ENCODE measurements at regions not wholly inside any gene's neighbourhood (a gene's known extent, or its start where the extent isn't known, plus 50 kb on each side); places are given as distances from the start of the nearest gene placed in this dataset.

GRCh38 chr6:14748679-14749078 is 497.2 kb upstream of the JARID2 start:
- DNase-seq = no peak

- DNase-seq = no peak
These were observed 495.7 kb upstream of the JARID2 start for GRCh38 chr6:14750059-14750661.

- no peak for DNase-seq
These were observed 494.2 kb upstream of the JARID2 start for GRCh38 chr6:14751645-14752175.

- peak; percentile 34 for DNase-seq
These were observed 490.9 kb upstream of the JARID2 start for GRCh38 chr6:14754751-14755513.

- DNase-seq = no peak
These were observed 489.5 kb upstream of the JARID2 start for GRCh38 chr6:14756340-14756739.

- DNase-seq = no peak
These were observed 488.9 kb upstream of the JARID2 start for GRCh38 chr6:14757014-14757413.

GRCh38 chr6:14757418-14757817 is 488.5 kb upstream of the JARID2 start:
- no peak for DNase-seq

- DNase-seq = no peak
These were observed 487.3 kb upstream of the JARID2 start for GRCh38 chr6:14758421-14759081.

GRCh38 chr6:14759976-14760672 is 485.7 kb upstream of the JARID2 start:
- no peak for DNase-seq

- no peak for DNase-seq
These were observed 483.8 kb upstream of the JARID2 start for GRCh38 chr6:14762077-14762476.

GRCh38 chr6:14763139-14763538 is 482.7 kb upstream of the JARID2 start:
- no peak for DNase-seq

- DNase-seq = no peak
These were observed 482.3 kb upstream of the JARID2 start for GRCh38 chr6:14763616-14764015.

GRCh38 chr6:14765106-14765505 is 480.8 kb upstream of the JARID2 start:
- no peak for DNase-seq

- no peak for DNase-seq
These were observed 480.0 kb upstream of the JARID2 start for GRCh38 chr6:14765721-14766390.

GRCh38 chr6:14766391-14766994 is 479.4 kb upstream of the JARID2 start:
- DNase-seq = no peak

- DNase-seq = no peak
These were observed 478.6 kb upstream of the JARID2 start for GRCh38 chr6:14767226-14767625.

- no peak for DNase-seq
These were observed 475.8 kb upstream of the JARID2 start for GRCh38 chr6:14770040-14770439.

- no peak for DNase-seq
These were observed 475.3 kb upstream of the JARID2 start for GRCh38 chr6:14770572-14770971.

GRCh38 chr6:14771016-14771415 is 474.9 kb upstream of the JARID2 start:
- no peak for DNase-seq

- DNase-seq = no peak
These were observed 473.7 kb upstream of the JARID2 start for GRCh38 chr6:14772188-14772587.

- DNase-seq = no peak
These were observed 470.3 kb upstream of the JARID2 start for GRCh38 chr6:14775528-14775927.

GRCh38 chr6:14776307-14776706 is 469.6 kb upstream of the JARID2 start:
- no peak for DNase-seq
